ENCODE measurements at regions not wholly inside any gene's neighbourhood (a gene's known extent, or its start where the extent isn't known, plus 50 kb on each side); places are given as distances from the start of the nearest gene placed in this dataset.
"Not testable (repeated sequence)": the region's sequence is repeated elsewhere in the genome, so short reads cannot be mapped to it uniquely, and the experiment has no call there.

GRCh38 chr22:16393476-16393875 is 199.1 kb downstream of the CCT8L2 start:
- H3K4me3 Mint-ChIP-seq (ENCODE audit: unreplicated experiment); BruUV-seq (replicated peaks); H3K4me1 Mint-ChIP-seq (ENCODE audit: insufficient read depth, unreplicated experiment); DNase-seq (ENCODE audit: unreplicated experiment); H3K27me3 Mint-ChIP-seq (ENCODE audit: insufficient read depth, unreplicated experiment); H3K36me3 Mint-ChIP-seq (ENCODE audit: insufficient read depth, unreplicated experiment); intact Hi-C loops (cut with micrococcal nuclease); H3K27ac Mint-ChIP-seq (ENCODE audit: low read depth, unreplicated experiment); CTCF ChIA-PET; POLR2A ChIA-PET: not testable (repeated sequence)
- peaks cover 15% of the 10 kb centered on the region for H3K9me3 Mint-ChIP-seq (ENCODE audit: unreplicated experiment)

- DNase-seq (ENCODE audit: unreplicated experiment); H3K4me3 Mint-ChIP-seq (ENCODE audit: unreplicated experiment); H3K27me3 Mint-ChIP-seq (ENCODE audit: insufficient read depth, unreplicated experiment); H3K36me3 Mint-ChIP-seq (ENCODE audit: insufficient read depth, unreplicated experiment); BruUV-seq (replicated peaks); intact Hi-C loops (cut with micrococcal nuclease); POLR2A ChIA-PET; CTCF ChIA-PET; H3K4me1 Mint-ChIP-seq (ENCODE audit: insufficient read depth, unreplicated experiment); H3K27ac Mint-ChIP-seq (ENCODE audit: low read depth, unreplicated experiment); H3K9me3 Mint-ChIP-seq (ENCODE audit: unreplicated experiment): not testable (repeated sequence)
Observed at GRCh38 chr22:16391417-16391930, 201.1 kb downstream of the CCT8L2 start.

- H3K27me3 Mint-ChIP-seq (ENCODE audit: insufficient read depth, unreplicated experiment); H3K27ac Mint-ChIP-seq (ENCODE audit: low read depth, unreplicated experiment); POLR2A ChIA-PET; H3K4me1 Mint-ChIP-seq (ENCODE audit: insufficient read depth, unreplicated experiment); intact Hi-C loops (cut with micrococcal nuclease); H3K36me3 Mint-ChIP-seq (ENCODE audit: insufficient read depth, unreplicated experiment); DNase-seq (ENCODE audit: unreplicated experiment); BruUV-seq (replicated peaks); CTCF ChIA-PET; H3K4me3 Mint-ChIP-seq (ENCODE audit: unreplicated experiment); H3K9me3 Mint-ChIP-seq (ENCODE audit: unreplicated experiment): not testable (repeated sequence)
Observed at GRCh38 chr22:16390541-16391217, 201.9 kb downstream of the CCT8L2 start.

GRCh38 chr22:16390046-16390445 is 202.6 kb downstream of the CCT8L2 start:
- DNase-seq (ENCODE audit: unreplicated experiment); H3K27ac Mint-ChIP-seq (ENCODE audit: low read depth, unreplicated experiment); H3K4me3 Mint-ChIP-seq (ENCODE audit: unreplicated experiment); H3K9me3 Mint-ChIP-seq (ENCODE audit: unreplicated experiment); H3K36me3 Mint-ChIP-seq (ENCODE audit: insufficient read depth, unreplicated experiment); POLR2A ChIA-PET; BruUV-seq (replicated peaks); H3K27me3 Mint-ChIP-seq (ENCODE audit: insufficient read depth, unreplicated experiment); CTCF ChIA-PET; intact Hi-C loops (cut with micrococcal nuclease); H3K4me1 Mint-ChIP-seq (ENCODE audit: insufficient read depth, unreplicated experiment): not testable (repeated sequence)

- H3K27me3 Mint-ChIP-seq (ENCODE audit: insufficient read depth, unreplicated experiment); BruUV-seq (replicated peaks); POLR2A ChIA-PET; H3K4me1 Mint-ChIP-seq (ENCODE audit: insufficient read depth, unreplicated experiment); H3K27ac Mint-ChIP-seq (ENCODE audit: low read depth, unreplicated experiment); CTCF ChIA-PET; intact Hi-C loops (cut with micrococcal nuclease); DNase-seq (ENCODE audit: unreplicated experiment); H3K36me3 Mint-ChIP-seq (ENCODE audit: insufficient read depth, unreplicated experiment); H3K4me3 Mint-ChIP-seq (ENCODE audit: unreplicated experiment); H3K9me3 Mint-ChIP-seq (ENCODE audit: unreplicated experiment): not testable (repeated sequence)
Observed at GRCh38 chr22:16389256-16389655, 203.4 kb downstream of the CCT8L2 start.

- H3K4me3 Mint-ChIP-seq (ENCODE audit: unreplicated experiment); intact Hi-C loops (cut with micrococcal nuclease); H3K4me1 Mint-ChIP-seq (ENCODE audit: insufficient read depth, unreplicated experiment); H3K9me3 Mint-ChIP-seq (ENCODE audit: unreplicated experiment); H3K36me3 Mint-ChIP-seq (ENCODE audit: insufficient read depth, unreplicated experiment); CTCF ChIA-PET; H3K27ac Mint-ChIP-seq (ENCODE audit: low read depth, unreplicated experiment); BruUV-seq (replicated peaks); H3K27me3 Mint-ChIP-seq (ENCODE audit: insufficient read depth, unreplicated experiment); DNase-seq (ENCODE audit: unreplicated experiment); POLR2A ChIA-PET: not testable (repeated sequence)
Observed at GRCh38 chr22:16388616-16389015, 204.0 kb downstream of the CCT8L2 start.

- H3K4me3 Mint-ChIP-seq (ENCODE audit: unreplicated experiment); intact Hi-C loops (cut with micrococcal nuclease); H3K27me3 Mint-ChIP-seq (ENCODE audit: insufficient read depth, unreplicated experiment); H3K4me1 Mint-ChIP-seq (ENCODE audit: insufficient read depth, unreplicated experiment); DNase-seq (ENCODE audit: unreplicated experiment); H3K36me3 Mint-ChIP-seq (ENCODE audit: insufficient read depth, unreplicated experiment); BruUV-seq (replicated peaks); H3K27ac Mint-ChIP-seq (ENCODE audit: low read depth, unreplicated experiment); H3K9me3 Mint-ChIP-seq (ENCODE audit: unreplicated experiment); CTCF ChIA-PET; POLR2A ChIA-PET: not testable (repeated sequence)
Observed at GRCh38 chr22:16388127-16388526, 204.5 kb downstream of the CCT8L2 start.

- H3K27me3 Mint-ChIP-seq (ENCODE audit: insufficient read depth, unreplicated experiment); intact Hi-C loops (cut with micrococcal nuclease); DNase-seq (ENCODE audit: unreplicated experiment); H3K9me3 Mint-ChIP-seq (ENCODE audit: unreplicated experiment); H3K27ac Mint-ChIP-seq (ENCODE audit: low read depth, unreplicated experiment); H3K36me3 Mint-ChIP-seq (ENCODE audit: insufficient read depth, unreplicated experiment); H3K4me3 Mint-ChIP-seq (ENCODE audit: unreplicated experiment); H3K4me1 Mint-ChIP-seq (ENCODE audit: insufficient read depth, unreplicated experiment); BruUV-seq (replicated peaks); CTCF ChIA-PET; POLR2A ChIA-PET: not testable (repeated sequence)
Observed at GRCh38 chr22:16387543-16387942, 205.1 kb downstream of the CCT8L2 start.
